ENCODE measurements at regions not wholly inside any gene's neighbourhood (a gene's known extent, or its start where the extent isn't known, plus 50 kb on each side); places are given as distances from the start of the nearest gene placed in this dataset.
A peak's percentile ranks its signal among the peaks of the same experiment; 100 is the strongest.

DNA sequence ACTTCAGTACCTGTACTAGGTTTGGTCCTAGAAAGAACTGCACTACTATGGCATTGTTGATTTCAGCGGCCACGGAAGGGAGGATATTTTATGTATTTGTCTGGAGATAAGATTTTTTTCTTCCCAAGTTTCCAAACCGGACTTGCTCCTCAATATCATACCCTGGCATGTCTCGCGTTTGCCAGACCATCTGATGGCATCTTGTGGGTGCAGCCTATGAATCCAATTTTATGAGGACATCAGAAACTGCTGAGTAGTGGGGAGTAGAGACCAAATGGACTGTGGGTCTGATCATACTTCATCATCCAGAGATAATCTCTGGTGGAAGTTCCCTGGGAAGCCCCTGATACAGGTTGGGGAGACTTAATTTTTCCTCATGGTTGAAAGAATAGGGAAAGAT is 716.1 kb upstream of the WWC1 start:
- H3K27ac Mint-ChIP-seq, result no peak overlapping the region
- H3K4me3 Mint-ChIP-seq, result no peak overlapping the region
- H3K36me3 Mint-ChIP-seq, result no peaks in the 10 kb centered on the region
- H3K27me3 Mint-ChIP-seq, result peaks cover 4% of the 10 kb centered on the region
- peaks cover 0 to 6% (median 0%) of the 10 kb centered on the region in 3 donors for H3K9me3 Mint-ChIP-seq
- H3K4me1 Mint-ChIP-seq, result peaks cover 0 to 3% (median 0%) of the 10 kb centered on the region in 3 donors

GRCh38 chr5:167576126-167576525 is 715.3 kb upstream of the WWC1 start:
- H3K27ac Mint-ChIP-seq, result no peak overlapping the region
- H3K27me3 Mint-ChIP-seq, result peaks cover 4% of the 10 kb centered on the region
- H3K9me3 Mint-ChIP-seq, result peaks cover 0 to 2% (median 0%) of the 10 kb centered on the region in 3 donors
- no peak overlapping the region for H3K4me3 Mint-ChIP-seq
- no peaks in the 10 kb centered on the region for H3K36me3 Mint-ChIP-seq
- H3K4me1 Mint-ChIP-seq, result peaks cover 0 to 3% (median 0%) of the 10 kb centered on the region in 3 donors

DNA sequence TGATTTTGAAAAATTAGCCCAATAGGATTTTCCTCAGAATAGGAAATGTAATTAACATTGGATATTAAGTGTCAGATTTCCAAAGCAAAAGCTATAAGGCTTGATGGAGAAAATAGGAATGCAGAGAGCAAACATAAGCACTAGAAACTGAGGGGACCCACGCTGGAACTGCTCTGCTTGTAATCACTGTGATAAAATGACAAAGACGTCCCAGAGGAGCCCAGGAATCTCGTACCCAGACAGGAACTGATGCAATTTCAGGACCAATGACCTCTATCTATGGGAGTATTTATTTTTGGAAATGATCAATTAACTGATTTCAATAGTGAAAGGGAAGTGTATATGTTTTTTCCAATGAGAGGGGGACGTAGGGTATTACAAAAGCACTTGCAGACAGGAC is 714.5 kb upstream of the WWC1 start:
- Mint-ChIP-seq H3K36me3 (no peaks in the 10 kb centered on the region), H3K27ac (no peak overlapping the region), H3K4me1 (peaks cover 0 to 3% (median 0%) of the 10 kb centered on the region in 3 donors), H3K9me3 (peaks cover 0 to under 1% (median 0%) of the 10 kb centered on the region in 3 donors), H3K4me3 (no peak overlapping the region), H3K27me3 (peaks cover 4% of the 10 kb centered on the region)

DNA sequence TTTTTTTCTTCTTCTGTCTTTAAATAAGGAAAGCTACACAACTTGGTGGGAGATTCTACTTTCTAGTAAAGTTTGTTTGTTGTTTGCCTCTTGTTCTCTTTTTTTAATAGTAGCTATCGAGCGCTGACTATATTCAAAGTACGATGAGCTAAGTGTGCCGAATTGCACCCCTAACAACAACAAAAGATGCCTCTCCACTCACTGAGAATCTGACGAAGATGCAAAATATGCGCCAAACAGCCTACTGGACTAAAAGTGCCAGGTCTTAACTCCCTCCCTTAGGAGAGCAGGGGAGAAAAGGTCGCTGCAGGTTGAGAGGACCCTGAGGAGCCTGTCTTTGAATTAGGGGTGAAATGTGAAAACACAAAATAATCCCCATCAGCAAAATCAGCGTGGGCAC is 713.8 kb upstream of the WWC1 start:
- H3K27ac Mint-ChIP-seq, result peak overlapping the region in 1 of 3 donors; percentile 39
- H3K27me3 Mint-ChIP-seq, result peaks cover 4% of the 10 kb centered on the region
- peaks cover 0 to 3% (median 0%) of the 10 kb centered on the region in 3 donors for H3K4me1 Mint-ChIP-seq
- no peaks in the 10 kb centered on the region for H3K36me3 Mint-ChIP-seq
- no peak overlapping the region for H3K4me3 Mint-ChIP-seq
- H3K9me3 Mint-ChIP-seq, result no peaks in the 10 kb centered on the region

- H3K4me1 Mint-ChIP-seq, result no peaks in the 10 kb centered on the region
- no peaks in the 10 kb centered on the region for H3K36me3 Mint-ChIP-seq
- no peak overlapping the region for H3K27ac Mint-ChIP-seq
- H3K9me3 Mint-ChIP-seq, result no peaks in the 10 kb centered on the region
- no peaks in the 10 kb centered on the region for H3K27me3 Mint-ChIP-seq
- no peak overlapping the region for H3K4me3 Mint-ChIP-seq
These were observed 712.3 kb upstream of the WWC1 start for GRCh38 chr5:167578977-167579692.

DNA sequence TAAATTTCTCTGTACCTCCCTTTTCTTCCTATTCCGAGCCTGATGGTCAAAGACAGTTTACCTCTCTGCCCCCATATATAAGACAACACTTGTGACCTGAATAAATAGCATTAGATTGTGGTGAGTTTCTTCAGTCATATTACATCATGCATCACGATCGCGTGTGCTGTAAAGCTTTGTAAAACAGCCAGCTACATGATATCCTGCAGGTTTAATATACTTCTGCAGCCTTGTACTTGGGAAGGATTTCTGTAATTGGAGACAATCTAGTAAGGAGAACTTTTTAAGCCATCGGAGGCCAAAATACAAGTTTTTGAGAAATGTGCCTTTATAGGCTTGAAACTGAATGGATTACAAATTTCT is 711.8 kb upstream of the WWC1 start:
- no peaks in the 10 kb centered on the region for H3K36me3 Mint-ChIP-seq
- H3K27ac Mint-ChIP-seq, result peak overlapping the region in 1 of 3 donors; percentile 57
- H3K4me1 Mint-ChIP-seq, result no peaks in the 10 kb centered on the region
- no peaks in the 10 kb centered on the region for H3K9me3 Mint-ChIP-seq
- no peaks in the 10 kb centered on the region for H3K27me3 Mint-ChIP-seq
- H3K4me3 Mint-ChIP-seq, result no peak overlapping the region

DNA sequence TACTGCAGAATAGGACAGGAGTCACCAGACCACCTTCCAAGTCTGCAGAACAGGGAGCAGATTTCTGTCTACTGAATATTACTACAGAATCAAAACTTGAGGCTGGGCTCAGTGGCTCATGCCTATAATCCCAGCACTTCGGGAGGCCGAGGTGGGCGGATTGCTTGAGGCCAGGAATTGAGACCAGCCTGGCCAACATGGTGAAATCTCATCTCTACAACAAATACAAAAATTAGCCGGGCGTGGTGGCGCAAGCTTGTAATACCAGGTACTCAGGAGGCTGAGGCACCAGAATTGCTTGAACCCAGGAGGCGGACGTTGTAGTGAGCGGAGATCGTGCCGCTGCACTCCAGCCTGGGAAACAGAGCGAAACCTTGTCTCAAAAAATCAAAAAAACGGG is 710.8 kb upstream of the WWC1 start:
- Mint-ChIP-seq H3K9me3 (peaks cover 0 to 2% (median 0%) of the 10 kb centered on the region in 3 donors), H3K36me3 (no peaks in the 10 kb centered on the region), H3K4me3 (no peak overlapping the region), H3K27ac (no peak overlapping the region), H3K27me3 (no peaks in the 10 kb centered on the region), H3K4me1 (no peaks in the 10 kb centered on the region)

- Mint-ChIP-seq H3K9me3 (peaks cover 0 to 2% (median 0%) of the 10 kb centered on the region in 3 donors), H3K4me3 (no peak overlapping the region), H3K36me3 (no peaks in the 10 kb centered on the region), H3K4me1 (no peaks in the 10 kb centered on the region), H3K27me3 (no peaks in the 10 kb centered on the region), H3K27ac (no peak overlapping the region)
These were observed 709.2 kb upstream of the WWC1 start for GRCh38 chr5:167582283-167582682.

DNA sequence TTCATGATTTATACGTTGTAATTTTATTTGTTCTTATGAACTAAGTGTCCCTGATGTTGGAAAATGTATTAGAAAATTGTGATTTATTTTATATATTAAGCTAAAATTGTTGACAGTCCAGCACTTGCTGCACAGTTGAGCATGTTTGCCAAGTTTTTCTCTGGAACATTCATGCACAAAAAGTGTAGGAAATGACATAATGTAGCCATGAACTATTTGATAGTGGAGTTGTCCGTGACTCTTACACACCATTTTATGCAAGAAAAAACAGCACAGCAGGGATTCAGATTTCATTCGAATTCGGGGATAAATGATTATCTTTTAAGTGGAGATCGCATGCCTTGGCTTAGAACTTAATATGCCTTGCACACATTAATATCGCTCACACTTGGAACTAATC is 708.6 kb upstream of the WWC1 start:
- Mint-ChIP-seq H3K27me3 (no peaks in the 10 kb centered on the region), H3K9me3 (peaks cover 0 to 2% (median 0%) of the 10 kb centered on the region in 3 donors), H3K4me3 (no peak overlapping the region), H3K36me3 (no peaks in the 10 kb centered on the region), H3K27ac (no peak overlapping the region), H3K4me1 (no peaks in the 10 kb centered on the region)

DNA sequence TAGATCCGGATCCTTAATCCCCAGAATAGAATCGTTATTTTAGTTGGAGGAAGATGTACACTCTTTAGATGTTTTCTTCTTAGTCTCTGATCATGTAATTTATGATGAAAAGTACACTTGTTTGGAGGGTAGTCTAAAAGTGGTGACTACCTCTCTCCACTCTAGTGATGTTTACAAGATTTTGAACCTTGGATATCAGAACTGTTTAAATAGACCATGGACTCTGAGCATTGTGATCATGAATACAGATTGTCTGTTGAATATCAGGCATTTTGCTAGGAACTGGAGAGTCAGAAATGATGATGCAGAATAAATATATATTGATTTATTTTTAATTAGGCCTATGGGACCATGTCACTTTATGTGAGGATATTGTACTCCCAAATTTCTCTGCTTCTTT is 706.3 kb upstream of the WWC1 start:
- no peak overlapping the region for H3K4me3 Mint-ChIP-seq
- peaks cover 0 to 2% (median 0%) of the 10 kb centered on the region in 3 donors for H3K9me3 Mint-ChIP-seq
- H3K27ac Mint-ChIP-seq, result no peak overlapping the region
- H3K27me3 Mint-ChIP-seq, result no peaks in the 10 kb centered on the region
- H3K4me1 Mint-ChIP-seq, result no peaks in the 10 kb centered on the region
- no peaks in the 10 kb centered on the region for H3K36me3 Mint-ChIP-seq

DNA sequence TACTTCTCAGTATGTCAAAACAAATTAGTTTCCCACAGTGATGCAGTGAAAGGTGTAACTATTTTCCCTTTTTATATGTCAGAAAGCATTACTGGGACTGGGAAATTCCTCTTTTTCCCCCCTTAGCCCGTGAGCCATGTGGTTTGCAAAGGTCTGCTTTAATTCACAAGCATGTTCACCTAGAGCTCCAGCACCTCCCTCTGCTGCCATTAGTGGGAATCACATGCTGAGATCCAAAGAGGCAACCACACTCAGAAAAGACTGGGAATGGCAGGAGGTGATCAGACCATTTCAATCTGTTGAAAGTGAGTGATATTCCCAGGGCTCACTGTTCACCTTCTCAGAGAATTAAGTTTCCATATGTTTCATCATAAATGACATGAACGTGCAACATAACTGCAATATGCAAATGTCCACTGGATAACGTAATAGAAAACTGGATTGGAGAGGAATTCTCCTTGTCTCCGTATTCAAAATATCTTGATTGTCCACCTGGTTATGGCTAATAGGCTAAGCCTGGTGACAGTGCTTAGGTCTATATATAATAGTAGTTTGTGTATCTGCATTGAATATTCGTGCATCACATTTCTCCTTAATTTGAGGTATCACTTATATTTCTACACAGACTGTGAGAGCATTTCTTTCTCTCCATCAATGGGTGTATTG is 703.5 kb upstream of the WWC1 start:
- Mint-ChIP-seq H3K27ac (no peak overlapping the region), H3K9me3 (peaks cover 0 to 3% (median 2%) of the 10 kb centered on the region in 3 donors), H3K36me3 (no peaks in the 10 kb centered on the region), H3K4me3 (no peak overlapping the region), H3K27me3 (no peaks in the 10 kb centered on the region), H3K4me1 (no peaks in the 10 kb centered on the region)

- Mint-ChIP-seq H3K4me1 (no peaks in the 10 kb centered on the region), H3K4me3 (no peak overlapping the region), H3K9me3 (peaks cover 0 to 5% (median 3%) of the 10 kb centered on the region in 3 donors), H3K36me3 (no peaks in the 10 kb centered on the region), H3K27ac (no peak overlapping the region), H3K27me3 (no peaks in the 10 kb centered on the region)
These were observed 699.3 kb upstream of the WWC1 start for GRCh38 chr5:167592114-167592513.

DNA sequence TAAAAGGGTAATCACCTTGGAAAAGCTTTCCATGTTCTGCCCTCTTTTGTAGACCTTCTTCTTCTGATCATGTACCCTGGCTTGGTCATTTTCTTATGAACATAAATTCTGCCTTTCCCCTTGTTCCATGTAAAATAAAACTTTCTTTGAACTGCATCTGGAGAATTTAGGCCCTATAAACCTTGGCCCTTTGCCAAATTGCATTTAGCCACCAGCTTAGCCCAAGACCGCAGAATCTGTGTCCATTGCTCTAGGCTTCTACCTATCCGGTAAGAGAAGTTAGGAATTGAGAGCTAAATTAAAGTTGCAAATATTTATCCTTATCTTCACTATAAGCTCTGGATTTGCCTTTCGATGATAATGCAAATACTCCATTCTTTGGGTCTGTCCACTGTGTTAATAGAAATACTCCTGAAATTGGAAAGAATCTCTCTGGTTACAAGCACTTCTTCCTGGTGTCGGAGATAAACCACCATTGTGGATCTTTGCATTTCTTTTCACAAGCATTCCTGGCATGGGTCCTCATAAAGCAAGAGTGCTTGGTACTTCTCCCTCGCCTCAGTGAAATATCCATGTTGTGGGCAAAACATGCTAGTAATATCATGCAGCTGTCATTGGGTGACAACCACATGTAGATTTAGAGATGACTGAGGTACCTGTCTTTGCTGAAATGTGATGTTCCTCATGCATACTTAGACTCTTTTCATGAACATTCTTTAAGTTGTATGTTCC is 698.0 kb upstream of the WWC1 start:
- peaks cover 2 to 5% (median 3%) of the 10 kb centered on the region in 3 donors for H3K9me3 Mint-ChIP-seq
- no peaks in the 10 kb centered on the region for H3K36me3 Mint-ChIP-seq
- H3K27ac Mint-ChIP-seq, result no peak overlapping the region
- no peaks in the 10 kb centered on the region for H3K27me3 Mint-ChIP-seq
- no peak overlapping the region for H3K4me3 Mint-ChIP-seq
- no peaks in the 10 kb centered on the region for H3K4me1 Mint-ChIP-seq

DNA sequence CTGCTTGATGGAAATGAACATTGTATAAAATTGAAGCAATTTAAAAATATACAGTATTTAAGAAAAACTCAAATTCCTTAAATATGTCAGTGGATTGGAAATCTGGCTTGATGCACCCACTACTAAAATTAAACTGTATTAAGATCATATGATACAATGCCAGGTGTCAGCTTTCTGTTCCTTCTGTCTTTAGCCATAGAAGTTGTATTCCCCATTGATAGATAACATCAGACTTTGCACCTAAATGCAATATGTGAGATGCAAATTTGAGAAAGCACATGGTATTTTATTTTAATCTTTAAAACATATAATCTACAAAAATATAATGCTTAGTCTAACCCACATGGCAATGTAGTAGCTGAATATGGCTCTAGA is 697.4 kb upstream of the WWC1 start:
- H3K4me3 Mint-ChIP-seq, result no peak overlapping the region
- H3K4me1 Mint-ChIP-seq, result no peaks in the 10 kb centered on the region
- peaks cover 2 to 5% (median 3%) of the 10 kb centered on the region in 3 donors for H3K9me3 Mint-ChIP-seq
- H3K36me3 Mint-ChIP-seq, result no peaks in the 10 kb centered on the region
- no peak overlapping the region for H3K27ac Mint-ChIP-seq
- H3K27me3 Mint-ChIP-seq, result no peaks in the 10 kb centered on the region

DNA sequence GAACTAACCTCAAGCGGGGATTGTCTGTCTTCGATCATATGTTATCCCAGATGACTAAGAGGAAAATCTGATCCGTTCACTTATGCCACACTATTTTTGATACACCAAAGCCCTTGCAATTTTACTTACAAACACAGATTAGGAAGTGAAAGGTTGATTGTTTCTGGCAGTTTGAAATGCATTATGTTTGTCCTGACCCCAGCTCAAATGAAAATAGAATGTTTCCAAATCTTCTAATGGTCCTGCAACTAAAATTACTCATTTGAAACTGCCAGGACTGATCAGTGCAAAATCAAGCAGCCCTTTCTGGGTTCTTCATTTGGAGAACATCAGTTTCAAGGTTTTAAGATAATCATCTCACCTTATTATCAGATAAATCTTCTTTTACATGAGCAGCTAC is 696.7 kb upstream of the WWC1 start:
- Mint-ChIP-seq H3K4me3 (no peak overlapping the region), H3K36me3 (no peaks in the 10 kb centered on the region), H3K4me1 (no peaks in the 10 kb centered on the region), H3K9me3 (peaks cover 2 to 5% (median 3%) of the 10 kb centered on the region in 3 donors), H3K27me3 (no peaks in the 10 kb centered on the region), H3K27ac (no peak overlapping the region)

Measured in IgD-negative memory B cell (primary cell).